Esophagus muscularis mucosa (tissue), 3 donors: ENCODE measurements at regions not wholly inside any gene's neighbourhood (a gene's known extent, or its start where the extent isn't known, plus 50 kb on each side); places are given as distances from the start of the nearest gene placed in this dataset.

Experiments used
- CTCF ChIP-seq, 3 experiments: fragments of 200-600 bp in 2 of 3; fragments of 450-650 bp in 1 of 3; sonication (generic) in 2 of 3; IDR thresholded peaks; one replicate each; pipeline ENCODE4 v1.5.1; 2017 to 2019; ENCODE audit warnings: antibody characterized with exemption in 3 of 3, mild to moderate bottlenecking in 2 of 3, moderate library complexity in 1 of 3
- POLR2A ChIP-seq: fragments of 450-650 bp; IDR thresholded peaks from one replicate; pipeline ENCODE4 v1.6.1; 2017; ENCODE audit warnings: antibody characterized with exemption, moderate library complexity, mild to moderate bottlenecking, low read depth

GRCh38 chr7:65317372-65317771 is 56.3 kb upstream of the ZNF92 start:
- no peak for TF ChIP-seq CTCF (IDR thresholded peaks at IDR 0.05)
- no peak for TF ChIP-seq POLR2A
